Neural progenitor cell (in vitro differentiated cells): ENCODE measurements at regions not wholly inside any gene's neighbourhood (a gene's known extent, or its start where the extent isn't known, plus 50 kb on each side); places are given as distances from the start of the nearest gene placed in this dataset.
"Not testable (repeated sequence)": the region's sequence is repeated elsewhere in the genome, so short reads cannot be mapped to it uniquely, and the experiment has no call there.

Experiments
- DNase-seq: peaks from one replicate; pipeline ENCODE4 v3.0.0-alpha.2; 2016; ENCODE audit warnings: low spot score
- H2AFZ ChIP-seq: fragments of 200-600 bp; sonication (generic); replicated peaks from 2 replicates; pipeline ENCODE4 v1.6.1; 2016; ENCODE audit warnings: antibody characterized with exemption
- H3F3A ChIP-seq: fragments of 200-600 bp; sonication (generic); 2 replicates; pipeline ENCODE4 v1.6.1; 2016; ENCODE audit warnings: antibody characterized with exemption, low read depth
- H3K27ac ChIP-seq: fragments of 200-600 bp; sonication (generic); 2 replicates; pipeline ENCODE4 v1.5.1; 2016; ENCODE audit warnings: mild to moderate bottlenecking
- H3K27me3 ChIP-seq: fragments of 200-600 bp; sonication (generic); 2 replicates; pipeline ENCODE4 v1.6.1; 2016; ENCODE audit warnings: mild to moderate bottlenecking, moderate library complexity
- H3K36me3 ChIP-seq: fragments of 200-600 bp; sonication (generic); 2 replicates; pipeline ENCODE4 v1.5.1; 2016
- H3K4me1 ChIP-seq: fragments of 200-600 bp; sonication (generic); 2 replicates; pipeline ENCODE4 v1.6.1; 2016; ENCODE audit warnings: mixed run types
- H3K4me2 ChIP-seq: fragments of 200-600 bp; sonication (generic); 2 replicates; pipeline ENCODE4 v1.6.1; 2016
- H3K4me3 ChIP-seq: fragments of 200-600 bp; sonication (generic); 2 replicates; pipeline ENCODE4 v1.5.1; 2016
- H3K79me2 ChIP-seq: fragments of 200-600 bp; sonication (generic); 2 replicates; pipeline ENCODE4 v1.6.1; 2016; ENCODE audit warnings: low read depth
- H3K9ac ChIP-seq: fragments of 200-600 bp; sonication (generic); 2 replicates; pipeline ENCODE4 v1.6.1; 2016
- H3K9me3 ChIP-seq: fragments of 200-600 bp; sonication (generic); 2 replicates; pipeline ENCODE4 v1.5.1; 2016; ENCODE audit warnings: low read depth
- H4K20me1 ChIP-seq: fragments of 200-600 bp; sonication (generic); 2 replicates; pipeline ENCODE4 v1.6.1; 2016; ENCODE audit warnings: low read depth
- H3K27ac Mint-ChIP-seq: 3 replicates; pipeline ENCODE4 v1.8.0; 2021; ENCODE audit warnings: mixed read lengths
- H3K27me3 Mint-ChIP-seq: 2 replicates; pipeline ENCODE4 v1.8.0; 2022; ENCODE audit warnings: low read depth, mild to moderate bottlenecking, inconsistent platforms, moderate library complexity, mixed read lengths; ENCODE audit not compliant: insufficient read depth
- H3K36me3 Mint-ChIP-seq: 3 replicates; pipeline ENCODE4 v1.8.0; 2021; ENCODE audit warnings: mixed read lengths
- H3K4me1 Mint-ChIP-seq: 3 replicates; pipeline ENCODE4 v1.8.0; 2021; ENCODE audit warnings: mixed read lengths
- H3K4me3 Mint-ChIP-seq: 3 replicates; pipeline ENCODE4 v1.8.0; 2021; ENCODE audit warnings: mild to moderate bottlenecking, moderate library complexity, mixed read lengths
- H3K9me3 Mint-ChIP-seq: 3 replicates; pipeline ENCODE4 v1.8.0; 2020; ENCODE audit warnings: mixed read lengths
- CTCF ChIP-seq: fragments of 200-600 bp; sonication (generic); IDR thresholded peaks from 2 replicates; pipeline ENCODE4 v1.5.1; 2017; ENCODE audit warnings: antibody characterized with exemption, mild to moderate bottlenecking
- EZH2 ChIP-seq: fragments of 200-600 bp; sonication (generic); IDR thresholded peaks from 2 replicates; pipeline ENCODE4 v1.6.1; 2017; ENCODE audit warnings: antibody characterized with exemption, mild to moderate bottlenecking, moderate library complexity
- EZH2phosphoT487 ChIP-seq: fragments of 200-600 bp; sonication (generic); IDR thresholded peaks from 2 replicates; pipeline ENCODE4 v1.6.1; 2017; ENCODE audit warnings: antibody characterized with exemption

DNA sequence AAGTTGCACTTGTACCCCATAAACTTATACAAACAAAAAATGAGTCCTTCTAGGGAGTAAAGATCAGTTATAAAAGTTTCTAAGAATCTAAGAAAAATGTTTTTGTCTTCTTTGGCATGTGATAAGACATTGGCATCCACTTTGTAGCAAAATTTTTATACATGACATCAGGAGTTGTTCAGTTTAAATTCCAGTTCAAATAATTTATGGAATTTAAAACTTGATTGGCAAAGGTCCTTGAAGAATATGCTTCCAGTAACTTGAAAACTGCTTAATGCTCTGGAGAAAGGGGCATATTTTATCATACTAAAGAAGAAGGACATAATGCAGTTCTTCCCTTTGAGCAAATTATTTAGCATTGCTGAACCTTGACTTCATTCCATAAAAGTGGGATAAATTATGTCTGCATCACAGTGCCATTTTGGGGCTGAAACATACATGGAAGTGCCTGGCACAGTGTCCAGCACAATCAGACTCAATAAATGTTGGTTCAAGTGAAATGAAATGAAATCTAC is 163.3 kb upstream of the IL15 start:
- no peaks in the 10 kb centered on the region for H3K9me3 ChIP-seq
- Mint-ChIP-seq H3K9me3 (no peaks in the 10 kb centered on the region), H3K36me3 (no peaks in the 10 kb centered on the region), H3K4me1 (no peaks in the 10 kb centered on the region), H3K4me3 (no peak overlapping the region), H3K27ac (no peak overlapping the region), H3K27me3 (peaks cover 2% of the 10 kb centered on the region)
- H3K4me2 ChIP-seq, result no peak overlapping the region
- DNase-seq, result no peak
- no peak overlapping the region for H2AFZ ChIP-seq
- no peaks in the 10 kb centered on the region for H4K20me1 ChIP-seq
- H3K4me3 ChIP-seq, result no peak overlapping the region
- H3K79me2 ChIP-seq, result no peaks in the 10 kb centered on the region
- no peaks in the 10 kb centered on the region for H3K36me3 ChIP-seq
- H3F3A ChIP-seq, result no peaks in the 10 kb centered on the region
- H3K4me1 ChIP-seq, result no peaks in the 10 kb centered on the region
- no peaks in the 10 kb centered on the region for H3K27me3 ChIP-seq
- TF ChIP-seq EZH2phosphoT487, result no peak
- TF ChIP-seq EZH2, result no peak
- no peak for TF ChIP-seq CTCF
- no peak overlapping the region for H3K27ac ChIP-seq
- H3K9ac ChIP-seq, result no peak overlapping the region

DNA sequence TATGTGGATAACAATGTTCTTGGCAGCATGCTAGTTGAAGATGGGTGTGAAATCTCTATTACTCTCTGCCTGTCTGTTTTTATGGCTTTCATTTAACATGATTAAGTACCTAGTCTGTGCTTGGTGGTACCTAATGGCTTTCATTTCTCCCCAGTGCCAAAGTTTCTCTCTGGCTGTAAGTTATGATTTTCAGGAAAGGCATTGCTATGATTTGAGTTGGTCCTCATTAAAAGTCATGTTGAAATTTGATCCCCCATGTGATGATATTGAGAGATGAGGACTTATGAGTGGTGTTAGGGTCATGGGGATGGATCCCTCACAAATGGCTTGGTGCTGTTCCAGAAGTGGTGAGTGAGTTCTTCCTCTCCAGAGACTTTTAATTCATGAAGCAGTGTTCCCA is 162.4 kb upstream of the IL15 start:
- Histone ChIP-seq H3K4me1 (no peaks in the 10 kb centered on the region), H3K9ac (no peak overlapping the region), H3K4me2 (no peak overlapping the region), H3K27ac (no peak overlapping the region), H3F3A (no peaks in the 10 kb centered on the region), H3K79me2 (no peaks in the 10 kb centered on the region), H4K20me1 (no peaks in the 10 kb centered on the region), H3K4me3 (no peak overlapping the region), H2AFZ (no peak overlapping the region), H3K9me3 (no peaks in the 10 kb centered on the region), H3K27me3 (no peaks in the 10 kb centered on the region), H3K36me3 (no peaks in the 10 kb centered on the region)
- H3K27me3 Mint-ChIP-seq, result peaks cover 2% of the 10 kb centered on the region
- H3K4me3 Mint-ChIP-seq, result no peak overlapping the region
- DNase-seq, result no peak
- H3K27ac Mint-ChIP-seq, result no peak overlapping the region
- H3K9me3 Mint-ChIP-seq, result no peaks in the 10 kb centered on the region
- no peak for TF ChIP-seq CTCF
- H3K36me3 Mint-ChIP-seq, result no peaks in the 10 kb centered on the region
- H3K4me1 Mint-ChIP-seq, result no peaks in the 10 kb centered on the region

DNA sequence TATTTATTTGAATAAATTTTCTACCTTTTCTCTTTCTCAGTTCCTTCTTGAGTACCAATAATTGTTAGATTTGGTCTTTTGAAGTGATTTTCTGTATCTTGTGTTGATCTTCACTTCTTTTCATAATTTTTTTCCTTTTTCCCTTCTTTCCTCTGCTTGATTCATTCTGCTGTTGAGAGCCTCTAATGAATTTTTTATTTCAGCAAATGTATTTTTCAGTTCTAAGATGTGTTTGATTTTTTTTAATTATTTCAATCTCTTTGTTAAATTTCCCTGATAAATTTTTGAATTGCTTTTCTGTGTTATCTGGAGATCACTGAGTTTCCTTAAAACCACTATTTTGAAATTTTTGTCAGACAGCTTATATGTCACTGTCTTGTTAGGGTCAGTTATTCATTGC is 155.4 kb upstream of the IL15 start:
- Histone ChIP-seq H3K4me3 (no peak overlapping the region), H3K79me2 (no peaks in the 10 kb centered on the region), H3K27me3 (no peaks in the 10 kb centered on the region), H2AFZ (no peak overlapping the region), H3K4me2 (no peak overlapping the region), H3K36me3 (no peaks in the 10 kb centered on the region), H3K4me1 (no peaks in the 10 kb centered on the region), H3K27ac (no peak overlapping the region), H3K9ac (no peak overlapping the region), H4K20me1 (no peaks in the 10 kb centered on the region), H3F3A (no peaks in the 10 kb centered on the region), H3K9me3 (peaks cover 4% of the 10 kb centered on the region)
- no peak overlapping the region for H3K27ac Mint-ChIP-seq
- H3K4me1 Mint-ChIP-seq, result no peaks in the 10 kb centered on the region
- no peak for TF ChIP-seq EZH2
- no peak for TF ChIP-seq CTCF
- TF ChIP-seq EZH2phosphoT487, result no peak
- no peaks in the 10 kb centered on the region for H3K36me3 Mint-ChIP-seq
- H3K9me3 Mint-ChIP-seq, result peaks cover 12% of the 10 kb centered on the region
- no peak overlapping the region for H3K4me3 Mint-ChIP-seq
- no peak for DNase-seq
- no peaks in the 10 kb centered on the region for H3K27me3 Mint-ChIP-seq

GRCh38 chr4:141484298-141484697 is 152.1 kb upstream of the IL15 start:
- H3K27ac ChIP-seq, H3K4me1 Mint-ChIP-seq, H3K4me3 ChIP-seq, H3K27me3 ChIP-seq, H3K4me2 ChIP-seq, H4K20me1 ChIP-seq, H3K27ac Mint-ChIP-seq, DNase-seq, H2AFZ ChIP-seq, H3K79me2 ChIP-seq, H3F3A ChIP-seq, H3K36me3 Mint-ChIP-seq, H3K9ac ChIP-seq, H3K27me3 Mint-ChIP-seq, H3K4me1 ChIP-seq, H3K36me3 ChIP-seq, H3K4me3 Mint-ChIP-seq, H3K9me3 ChIP-seq: not testable (repeated sequence)
- peaks cover 12% of the 10 kb centered on the region for H3K9me3 Mint-ChIP-seq
